ENCODE measurements at regions not wholly inside any gene's neighbourhood (a gene's known extent, or its start where the extent isn't known, plus 50 kb on each side); places are given as distances from the start of the nearest gene placed in this dataset.
"Not testable (repeated sequence)": the region's sequence is repeated elsewhere in the genome, so short reads cannot be mapped to it uniquely, and the experiment has no call there.

- CTCF ChIA-PET, result no interaction called here
- DNase-seq (no peak), ATAC-seq (no peak)
- Mint-ChIP-seq H3K9me3 (peaks cover 10% of the 10 kb centered on the region), H3K4me3 (no peak overlapping the region), H3K36me3 (ENCODE audit: low read depth) (no peaks in the 10 kb centered on the region), H3K27ac (no peak overlapping the region), H3K4me1 (ENCODE audit: low read depth) (no peaks in the 10 kb centered on the region), H3K27me3 (no peaks in the 10 kb centered on the region)
- TF ChIP-seq CTCF (IDR thresholded peaks at IDR 0.05), result no peak
- POLR2A ChIA-PET, result no interaction called here
- intact Hi-C loops (cut with micrococcal nuclease), result no loop called here
These were observed 1394.2 kb upstream of the ATXN8OS start for GRCh38 chr13:68713394-68713793.

GRCh38 chr13:68708336-68708908 lies 1399.2 kb upstream of the ATXN8OS start:
- ATAC-seq (no peak), DNase-seq (no peak)
- Mint-ChIP-seq H3K9me3 (peaks cover 24% of the 10 kb centered on the region), H3K27me3 (no peaks in the 10 kb centered on the region), H3K36me3 (ENCODE audit: low read depth) (no peaks in the 10 kb centered on the region), H3K4me1 (ENCODE audit: low read depth) (no peaks in the 10 kb centered on the region), H3K27ac (no peak overlapping the region), H3K4me3 (no peak overlapping the region)
- CTCF ChIA-PET, result no interaction called here
- POLR2A ChIA-PET, result no interaction called here
- TF ChIP-seq CTCF (IDR thresholded peaks at IDR 0.05), result no peak
- intact Hi-C loops (cut with micrococcal nuclease), result no loop called here

GRCh38 chr13:68706044-68706443 lies 1401.6 kb upstream of the ATXN8OS start:
- H3K27me3 Mint-ChIP-seq, H3K27ac Mint-ChIP-seq: not testable (repeated sequence)

GRCh38 chr13:68697551-68697950 lies 1410.1 kb upstream of the ATXN8OS start:
- H3K4me3 Mint-ChIP-seq, result no peak overlapping the region
- no peak for TF ChIP-seq CTCF (IDR thresholded peaks at IDR 0.05)
- H3K36me3 Mint-ChIP-seq (ENCODE audit: low read depth), result no peaks in the 10 kb centered on the region
- ATAC-seq (no peak), DNase-seq (no peak)
- H3K4me1 Mint-ChIP-seq (ENCODE audit: low read depth), result no peaks in the 10 kb centered on the region
- H3K27ac Mint-ChIP-seq, result no peak overlapping the region
- intact Hi-C loops (cut with micrococcal nuclease), result no loop called here
- no peaks in the 10 kb centered on the region for H3K27me3 Mint-ChIP-seq
- POLR2A ChIA-PET, result no interaction called here
- CTCF ChIA-PET, result interaction anchor here (0.9 kb wide), 1 partner anchor 41 kb away, joined by 3 read pairs; no protein-coding TSS in a partner anchor
- H3K9me3 Mint-ChIP-seq, result peaks cover 10% of the 10 kb centered on the region

More at GRCh38 chr13:68706044-68706443, 1401.6 kb upstream of the ATXN8OS start:
- CTCF ChIA-PET; H3K4me1 Mint-ChIP-seq (ENCODE audit: low read depth); intact Hi-C loops (cut with micrococcal nuclease); DNase-seq; ATAC-seq; H3K36me3 Mint-ChIP-seq (ENCODE audit: low read depth); POLR2A ChIA-PET; H3K4me3 Mint-ChIP-seq: not testable (repeated sequence)
- peaks cover 26% of the 10 kb centered on the region for H3K9me3 Mint-ChIP-seq

GRCh38 chr13:68696907-68697306 lies 1410.7 kb upstream of the ATXN8OS start:
- Mint-ChIP-seq H3K27me3 (no peaks in the 10 kb centered on the region), H3K4me1 (ENCODE audit: low read depth) (no peaks in the 10 kb centered on the region), H3K9me3 (peaks cover 6% of the 10 kb centered on the region), H3K36me3 (ENCODE audit: low read depth) (no peaks in the 10 kb centered on the region), H3K27ac (no peak overlapping the region), H3K4me3 (no peak overlapping the region)
- DNase-seq, result no peak
- POLR2A ChIA-PET, result no interaction called here
- no peak for ATAC-seq
- intact Hi-C loops (cut with micrococcal nuclease), result no loop called here
- TF ChIP-seq CTCF (IDR thresholded peaks at IDR 0.05), result no peak
- CTCF ChIA-PET, result no interaction called here

GRCh38 chr13:68692049-68692448 lies 1415.6 kb upstream of the ATXN8OS start:
- ATAC-seq, result no peak
- no peak overlapping the region for H3K4me3 Mint-ChIP-seq
- intact Hi-C loops (cut with micrococcal nuclease), result no loop called here
- no peak overlapping the region for H3K27ac Mint-ChIP-seq
- H3K27me3 Mint-ChIP-seq, result no peaks in the 10 kb centered on the region
- no peaks in the 10 kb centered on the region for H3K4me1 Mint-ChIP-seq (ENCODE audit: low read depth)
- H3K9me3 Mint-ChIP-seq, result peaks cover 5% of the 10 kb centered on the region
- POLR2A ChIA-PET, result no interaction called here
- DNase-seq, result no peak
- H3K36me3 Mint-ChIP-seq (ENCODE audit: low read depth), result no peaks in the 10 kb centered on the region
- TF ChIP-seq CTCF (IDR thresholded peaks at IDR 0.05), result no peak
- CTCF ChIA-PET, result no interaction called here

Measured in activated CD8-positive, alpha-beta T cell treated with anti-CD3 and anti-CD28 coated beads for 36 hours (primary cell).